C4-2B (cell line): ENCODE measurements at regions not wholly inside any gene's neighbourhood (a gene's known extent, or its start where the extent isn't known, plus 50 kb on each side); places are given as distances from the start of the nearest gene placed in this dataset.

ENCODE experiments used
- H3K27ac ChIP-seq: fragments of 450-650 bp; 2 replicates; pipeline ENCODE4 v1.5.1; 2017
- ZFX ChIP-seq: fragments of 450-650 bp; IDR thresholded peaks from 2 replicates; pipeline ENCODE4 v1.6.1; 2017
- TF ChIP-seq, protein P1 (sequence below): fragments of 450-650 bp; conservative IDR thresholded peaks from 2 replicates; pipeline ENCODE4 v1.5.1; 2017; ENCODE audit warnings: mild to moderate bottlenecking

DNA sequence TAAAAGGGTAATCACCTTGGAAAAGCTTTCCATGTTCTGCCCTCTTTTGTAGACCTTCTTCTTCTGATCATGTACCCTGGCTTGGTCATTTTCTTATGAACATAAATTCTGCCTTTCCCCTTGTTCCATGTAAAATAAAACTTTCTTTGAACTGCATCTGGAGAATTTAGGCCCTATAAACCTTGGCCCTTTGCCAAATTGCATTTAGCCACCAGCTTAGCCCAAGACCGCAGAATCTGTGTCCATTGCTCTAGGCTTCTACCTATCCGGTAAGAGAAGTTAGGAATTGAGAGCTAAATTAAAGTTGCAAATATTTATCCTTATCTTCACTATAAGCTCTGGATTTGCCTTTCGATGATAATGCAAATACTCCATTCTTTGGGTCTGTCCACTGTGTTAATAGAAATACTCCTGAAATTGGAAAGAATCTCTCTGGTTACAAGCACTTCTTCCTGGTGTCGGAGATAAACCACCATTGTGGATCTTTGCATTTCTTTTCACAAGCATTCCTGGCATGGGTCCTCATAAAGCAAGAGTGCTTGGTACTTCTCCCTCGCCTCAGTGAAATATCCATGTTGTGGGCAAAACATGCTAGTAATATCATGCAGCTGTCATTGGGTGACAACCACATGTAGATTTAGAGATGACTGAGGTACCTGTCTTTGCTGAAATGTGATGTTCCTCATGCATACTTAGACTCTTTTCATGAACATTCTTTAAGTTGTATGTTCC lies 698.0 kb upstream of the WWC1 start:
- TF ChIP-seq, protein P1, sequence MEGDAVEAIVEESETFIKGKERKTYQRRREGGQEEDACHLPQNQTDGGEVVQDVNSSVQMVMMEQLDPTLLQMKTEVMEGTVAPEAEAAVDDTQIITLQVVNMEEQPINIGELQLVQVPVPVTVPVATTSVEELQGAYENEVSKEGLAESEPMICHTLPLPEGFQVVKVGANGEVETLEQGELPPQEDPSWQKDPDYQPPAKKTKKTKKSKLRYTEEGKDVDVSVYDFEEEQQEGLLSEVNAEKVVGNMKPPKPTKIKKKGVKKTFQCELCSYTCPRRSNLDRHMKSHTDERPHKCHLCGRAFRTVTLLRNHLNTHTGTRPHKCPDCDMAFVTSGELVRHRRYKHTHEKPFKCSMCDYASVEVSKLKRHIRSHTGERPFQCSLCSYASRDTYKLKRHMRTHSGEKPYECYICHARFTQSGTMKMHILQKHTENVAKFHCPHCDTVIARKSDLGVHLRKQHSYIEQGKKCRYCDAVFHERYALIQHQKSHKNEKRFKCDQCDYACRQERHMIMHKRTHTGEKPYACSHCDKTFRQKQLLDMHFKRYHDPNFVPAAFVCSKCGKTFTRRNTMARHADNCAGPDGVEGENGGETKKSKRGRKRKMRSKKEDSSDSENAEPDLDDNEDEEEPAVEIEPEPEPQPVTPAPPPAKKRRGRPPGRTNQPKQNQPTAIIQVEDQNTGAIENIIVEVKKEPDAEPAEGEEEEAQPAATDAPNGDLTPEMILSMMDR: no peak
- TF ChIP-seq ZFX: no peak

GRCh38 chr5:167594061-167594435 lies 697.4 kb upstream of the WWC1 start:
- no peak overlapping the region for H3K27ac ChIP-seq
- no peak for TF ChIP-seq ZFX
- TF ChIP-seq, protein P1: no peak

More for the DNA sequence above, 698.0 kb upstream of the WWC1 start:
- H3K27ac ChIP-seq: no peak overlapping the region

- no peak overlapping the region for H3K27ac ChIP-seq
- TF ChIP-seq, protein P1: no peak
- TF ChIP-seq ZFX: no peak
Measured at GRCh38 chr5:167594750-167595149, 696.7 kb upstream of the WWC1 start.

DNA sequence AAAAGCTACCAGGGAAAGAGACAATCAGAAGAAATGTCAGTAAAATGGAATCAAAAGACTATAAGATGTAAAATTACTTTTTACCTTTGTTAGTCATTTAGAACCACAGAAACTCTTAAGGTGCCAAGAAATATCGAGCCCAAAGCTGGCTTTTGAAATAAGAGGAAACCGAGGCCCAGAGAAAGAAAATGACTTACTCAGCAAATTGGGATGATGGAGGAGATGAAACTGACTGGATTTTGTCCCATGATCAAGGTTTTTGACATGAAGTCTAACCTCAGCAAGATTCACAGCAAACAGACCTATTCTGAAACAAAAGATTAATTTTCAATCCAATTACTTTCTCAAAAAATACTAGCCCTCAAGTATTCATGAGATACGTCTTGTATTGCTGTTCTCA lies 696.2 kb upstream of the WWC1 start:
- no peak overlapping the region for H3K27ac ChIP-seq
- TF ChIP-seq, protein P1: no peak
- no peak for TF ChIP-seq ZFX

DNA sequence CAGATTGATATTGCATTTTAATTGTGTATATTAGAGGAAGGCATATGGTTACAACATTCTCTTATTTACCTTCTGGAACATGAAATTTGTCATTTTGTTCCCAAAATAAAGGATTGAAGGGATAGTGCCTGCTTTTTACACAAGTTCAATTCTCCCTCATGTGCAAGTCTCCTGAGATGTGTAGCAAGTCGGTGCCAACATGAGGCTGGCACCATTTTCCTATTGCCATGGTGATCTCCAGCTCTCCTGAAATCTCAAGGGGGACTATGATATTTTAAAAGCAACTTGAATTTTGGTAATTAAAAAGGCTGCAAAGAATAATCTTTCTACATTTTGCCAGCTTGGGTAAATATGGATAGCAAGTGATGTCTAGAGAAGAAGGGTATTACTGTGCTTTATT lies 693.3 kb upstream of the WWC1 start:
- TF ChIP-seq ZFX: no peak
- TF ChIP-seq, protein P1: no peak
- no peak overlapping the region for H3K27ac ChIP-seq

DNA sequence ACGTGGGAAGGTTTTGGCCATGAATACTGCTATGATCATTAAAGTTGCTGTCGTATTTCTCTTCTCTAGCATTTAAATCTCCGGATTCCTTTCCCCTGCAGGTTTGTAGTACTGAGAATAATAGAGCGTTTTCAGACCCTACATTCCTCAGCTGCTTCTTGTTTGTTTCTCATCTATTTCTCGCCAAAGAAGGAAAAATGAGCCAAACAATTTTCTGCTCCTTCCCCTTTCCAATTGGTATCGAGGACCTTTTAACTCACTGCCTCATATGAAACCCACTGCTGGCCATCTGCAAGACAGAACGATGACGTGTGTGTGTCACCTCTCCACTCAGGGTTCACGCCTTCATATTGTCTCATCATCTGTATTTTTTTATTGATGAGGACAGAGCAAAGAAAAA lies 689.4 kb upstream of the WWC1 start:
- no peak overlapping the region for H3K27ac ChIP-seq

DNA sequence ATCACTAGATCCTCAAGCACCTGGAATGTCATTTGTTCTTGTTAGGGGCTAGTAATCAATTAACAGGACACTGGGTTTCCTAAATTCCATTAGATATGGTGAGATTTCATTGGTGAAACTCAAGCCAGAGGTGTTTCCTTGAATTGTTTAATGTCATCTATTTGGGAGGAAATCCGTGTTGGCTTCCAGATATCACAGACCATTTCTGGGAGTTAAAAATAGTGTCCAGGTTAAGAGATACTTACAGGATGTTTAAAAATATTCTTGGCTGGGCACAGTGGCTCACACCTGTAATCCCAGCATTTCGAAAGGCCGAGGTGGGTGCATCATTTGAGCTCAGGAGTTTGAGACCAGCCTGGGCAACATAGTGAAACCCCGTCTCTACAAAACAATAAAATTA lies 688.3 kb upstream of the WWC1 start:
- no peak overlapping the region for H3K27ac ChIP-seq
- TF ChIP-seq, protein P1: no peak
- no peak for TF ChIP-seq ZFX

More for the DNA sequence above, 689.4 kb upstream of the WWC1 start:
- TF ChIP-seq, protein P1: no peak
- no peak for TF ChIP-seq ZFX
